Stimulated activated CD8-positive, alpha-beta memory T cell treated with anti-CD3 and anti-CD28 coated beads, Interleukin-15, amount 100 ng/mL, for 1 hour (primary cell): ENCODE measurements at regions not wholly inside any gene's neighbourhood (a gene's known extent, or its start where the extent isn't known, plus 50 kb on each side); places are given as distances from the start of the nearest gene placed in this dataset.

Source experiments
- DNase-seq: peaks from one replicate; pipeline ENCODE4 v3.0.0-alpha.2; 2020; ENCODE audit warnings: low read depth

- DNase-seq = no peak
These were observed 129.9 kb upstream of the ZNF644 start for GRCh38 chr1:91151702-91152101.

GRCh38 chr1:91148641-91149069, 126.8 kb upstream of the ZNF644 start:
- DNase-seq = no peak

- DNase-seq = no peak
These were observed 120.0 kb upstream of the ZNF644 start for GRCh38 chr1:91141858-91142257.

GRCh38 chr1:91138959-91139358, 117.1 kb upstream of the ZNF644 start:
- no peak for DNase-seq

GRCh38 chr1:91137173-91137852, 115.5 kb upstream of the ZNF644 start:
- no peak for DNase-seq

GRCh38 chr1:91135799-91136198, 114.0 kb upstream of the ZNF644 start:
- DNase-seq = no peak

GRCh38 chr1:91133248-91133647, 111.4 kb upstream of the ZNF644 start:
- no peak for DNase-seq

GRCh38 chr1:91130256-91130985, 108.6 kb upstream of the ZNF644 start:
- DNase-seq = no peak

- DNase-seq = no peak
These were observed 107.6 kb upstream of the ZNF644 start for GRCh38 chr1:91129458-91129857.

GRCh38 chr1:91129017-91129416, 107.2 kb upstream of the ZNF644 start:
- DNase-seq = no peak

- no peak for DNase-seq
These were observed 103.2 kb upstream of the ZNF644 start for GRCh38 chr1:91124989-91125417.

GRCh38 chr1:91124290-91124985, 102.6 kb upstream of the ZNF644 start:
- no peak for DNase-seq

GRCh38 chr1:91123773-91124172, 101.9 kb upstream of the ZNF644 start:
- no peak for DNase-seq

GRCh38 chr1:91123319-91123718, 101.5 kb upstream of the ZNF644 start:
- DNase-seq = no peak

- no peak for DNase-seq
These were observed 100.4 kb upstream of the ZNF644 start for GRCh38 chr1:91122106-91122717.

- no peak for DNase-seq
These were observed 99.5 kb upstream of the ZNF644 start for GRCh38 chr1:91121366-91121765.

- no peak for DNase-seq
These were observed 99.1 kb upstream of the ZNF644 start for GRCh38 chr1:91120936-91121335.

- DNase-seq = no peak
These were observed 98.6 kb upstream of the ZNF644 start for GRCh38 chr1:91120421-91120820.

- DNase-seq = no peak
These were observed 82.9 kb upstream of the ZNF644 start for GRCh38 chr1:91104712-91105111.

- no peak for DNase-seq
These were observed 79.5 kb upstream of the ZNF644 start for GRCh38 chr1:91101328-91101727.

GRCh38 chr1:91099746-91100621, 78.1 kb upstream of the ZNF644 start:
- DNase-seq = no peak
